HCT116 (cell line): ENCODE measurements at regions not wholly inside any gene's neighbourhood (a gene's known extent, or its start where the extent isn't known, plus 50 kb on each side); places are given as distances from the start of the nearest gene placed in this dataset.

Experiments used
- CTCF ChIP-seq, 3 experiments: fragments of 200-600 bp in 1 of 3; sonication (generic) in 1 of 3; IDR thresholded peaks in 2 of 3; conservative IDR thresholded peaks in 1 of 3; 2 replicates each; pipeline ENCODE4 v1.5.1; 2012 to 2017; ENCODE audit warnings: low read depth in 2 of 3, low read length in 2 of 3, antibody characterized with exemption in 1 of 3, borderline replicate concordance in 1 of 3, control low read depth in 1 of 3, mild to moderate bottlenecking in 1 of 3, mixed read lengths in 1 of 3, mixed run types in 1 of 3, moderate library complexity in 1 of 3; ENCODE audit not compliant: insufficient read depth in 1 of 3
- EZH2 ChIP-seq: fragments of 200-600 bp; sonication (generic); IDR thresholded peaks from 2 replicates; pipeline ENCODE4 v1.6.1; 2017; ENCODE audit warnings: antibody characterized with exemption, mixed run types
- POLR2A ChIP-seq: IDR thresholded peaks from 2 replicates; pipeline ENCODE4 v1.7.0; 2011; ENCODE audit warnings: borderline replicate concordance; ENCODE audit not compliant: insufficient read depth, insufficient read length; ENCODE audit errors: extremely low read depth
- POLR2AphosphoS5 ChIP-seq: IDR thresholded peaks from 2 replicates; pipeline ENCODE4 v1.6.1; 2011; ENCODE audit warnings: mild to moderate bottlenecking, low read depth, low read length, moderate library complexity
- RAD21 ChIP-seq: IDR thresholded peaks from 2 replicates; pipeline ENCODE4 v1.6.1; 2012; ENCODE audit warnings: low read depth, mild to moderate bottlenecking
- YY1 ChIP-seq: IDR thresholded peaks from 2 replicates; pipeline ENCODE4 v1.6.1; 2011; ENCODE audit warnings: low read length, low read depth, moderate library complexity, mild to moderate bottlenecking; ENCODE audit not compliant: insufficient replicate concordance; ENCODE audit errors: extremely low read depth
- ZFX ChIP-seq: fragments of 450-650 bp; IDR thresholded peaks from 2 replicates; pipeline ENCODE4 v1.6.1; 2017

- TF ChIP-seq POLR2AphosphoS5 (no peak), CTCF (IDR thresholded peaks at IDR 0.05 in 2 of 3, conservative IDR thresholded peaks at IDR 0.05 in 1 of 3; ENCODE audit: borderline replicate concordance in 1 of 3, insufficient read depth in 1 of 3, low read depth in 2 of 3, low read length in 2 of 3) (no peak), EZH2 (no peak), POLR2A (no peak), RAD21 (no peak), ZFX (no peak), YY1 (no peak)
Observed at GRCh38 chr3:110849064-110849463, 222.6 kb upstream of the NECTIN3 start.
